HUES48 (cell line): ENCODE measurements at regions not wholly inside any gene's neighbourhood (a gene's known extent, or its start where the extent isn't known, plus 50 kb on each side); places are given as distances from the start of the nearest gene placed in this dataset.
"Not testable (repeated sequence)": the region's sequence is repeated elsewhere in the genome, so short reads cannot be mapped to it uniquely, and the experiment has no call there.

Experiments
- H3K27ac ChIP-seq: one replicate; pipeline ENCODE4 v1.7.0; 2013; ENCODE audit warnings: low read depth, low read length, inconsistent platforms
- H3K27me3 ChIP-seq: 2 replicates; pipeline ENCODE4 v1.6.1; 2013; ENCODE audit warnings: mild to moderate bottlenecking, low read length; ENCODE audit not compliant: control insufficient read depth, insufficient read depth
- H3K36me3 ChIP-seq: 2 replicates; pipeline ENCODE4 v1.6.1; 2013; ENCODE audit warnings: low read length; ENCODE audit not compliant: control insufficient read depth, insufficient read depth
- H3K4me1 ChIP-seq: 2 replicates; pipeline ENCODE4 v1.6.1; 2013; ENCODE audit warnings: mild to moderate bottlenecking, low read length; ENCODE audit not compliant: control insufficient read depth, insufficient read depth
- H3K4me3 ChIP-seq: 2 replicates; pipeline ENCODE4 v1.5.1; 2013; ENCODE audit warnings: mild to moderate bottlenecking, low read depth, low read length
- H3K9ac ChIP-seq: 2 replicates; pipeline ENCODE4 v1.6.1; 2013; ENCODE audit warnings: mild to moderate bottlenecking, low read depth, low read length, moderate library complexity
- H3K9me3 ChIP-seq: 2 replicates; pipeline ENCODE4 v1.6.1; 2013; ENCODE audit warnings: low read length; ENCODE audit not compliant: control insufficient read depth, insufficient read depth

- Histone ChIP-seq H3K27ac (no peak overlapping the region), H3K4me3 (no peak overlapping the region), H3K4me1 (0 out of 2 replicates have a peak, but pooled peaks cover 3% of the 10 kb centered on the region), H3K9me3 (no peaks in the 10 kb centered on the region), H3K27me3 (no peaks in the 10 kb centered on the region), H3K9ac (no peak overlapping the region), H3K36me3 (no peaks in the 10 kb centered on the region)
Measured at GRCh38 chr16:59545721-59546120, 811.6 kb upstream of the GOT2 start.

GRCh38 chr16:59543641-59544040 is 809.5 kb upstream of the GOT2 start:
- Histone ChIP-seq H3K27ac (no peak overlapping the region), H3K9ac (no peak overlapping the region), H3K4me1 (0 out of 2 replicates have a peak, but pooled peaks cover 3% of the 10 kb centered on the region), H3K4me3 (no peak overlapping the region), H3K9me3 (no peaks in the 10 kb centered on the region), H3K36me3 (no peaks in the 10 kb centered on the region), H3K27me3 (no peaks in the 10 kb centered on the region)

GRCh38 chr16:59540621-59541020 is 806.5 kb upstream of the GOT2 start:
- H3K9me3 ChIP-seq = no peaks in the 10 kb centered on the region
- H3K36me3 ChIP-seq = no peaks in the 10 kb centered on the region
- H3K27ac ChIP-seq = no peak overlapping the region
- 0 out of 2 replicates have a peak, but pooled peaks cover 3% of the 10 kb centered on the region for H3K4me1 ChIP-seq
- no peak overlapping the region for H3K9ac ChIP-seq
- H3K27me3 ChIP-seq = no peaks in the 10 kb centered on the region
- no peak overlapping the region for H3K4me3 ChIP-seq

- H3K4me1 ChIP-seq = no peaks in the 10 kb centered on the region
- H3K4me3 ChIP-seq = no peak overlapping the region
- H3K9me3 ChIP-seq = no peaks in the 10 kb centered on the region
- H3K36me3 ChIP-seq = no peaks in the 10 kb centered on the region
- no peaks in the 10 kb centered on the region for H3K27me3 ChIP-seq
- no peak overlapping the region for H3K27ac ChIP-seq
- H3K9ac ChIP-seq = no peak overlapping the region
Measured at GRCh38 chr16:59535298-59535697, 801.2 kb upstream of the GOT2 start.

GRCh38 chr16:59527206-59527997 is 793.3 kb upstream of the GOT2 start:
- Histone ChIP-seq H3K9me3 (no peaks in the 10 kb centered on the region), H3K36me3 (no peaks in the 10 kb centered on the region), H3K27ac (no peak overlapping the region), H3K4me3 (no peak overlapping the region), H3K9ac (no peak overlapping the region), H3K27me3 (no peaks in the 10 kb centered on the region), H3K4me1 (0 out of 2 replicates have a peak, but pooled peaks cover 5% of the 10 kb centered on the region)

GRCh38 chr16:59522826-59523225 is 788.7 kb upstream of the GOT2 start:
- Histone ChIP-seq H3K27me3 (no peaks in the 10 kb centered on the region), H3K27ac (no peak overlapping the region), H3K9ac (no peak overlapping the region), H3K4me1 (0 out of 2 replicates have a peak, but pooled peaks cover 5% of the 10 kb centered on the region), H3K36me3 (no peaks in the 10 kb centered on the region), H3K9me3 (no peaks in the 10 kb centered on the region), H3K4me3 (no peak overlapping the region)

GRCh38 chr16:59518721-59519120 is 784.6 kb upstream of the GOT2 start:
- H3K36me3 ChIP-seq, H3K9me3 ChIP-seq, H3K4me3 ChIP-seq, H3K27me3 ChIP-seq, H3K9ac ChIP-seq, H3K27ac ChIP-seq, H3K4me1 ChIP-seq: not testable (repeated sequence)

- Histone ChIP-seq H3K27ac (no peak overlapping the region), H3K9me3 (no peaks in the 10 kb centered on the region), H3K4me3 (no peak overlapping the region), H3K27me3 (no peaks in the 10 kb centered on the region), H3K9ac (no peak overlapping the region), H3K36me3 (no peaks in the 10 kb centered on the region), H3K4me1 (peaks cover 4% of the 10 kb centered on the region; the same call in 1 of the 2 replicates)
Measured at GRCh38 chr16:59514651-59515050, 780.5 kb upstream of the GOT2 start.

- Histone ChIP-seq H3K27me3 (no peaks in the 10 kb centered on the region), H3K27ac (no peak overlapping the region), H3K9me3 (no peaks in the 10 kb centered on the region), H3K4me3 (no peak overlapping the region), H3K9ac (no peak overlapping the region), H3K4me1 (peaks cover 4% of the 10 kb centered on the region; the same call in 1 of the 2 replicates), H3K36me3 (no peaks in the 10 kb centered on the region)
Measured at GRCh38 chr16:59510008-59510424, 775.9 kb upstream of the GOT2 start.

GRCh38 chr16:59500601-59501000 is 766.5 kb upstream of the GOT2 start:
- no peak overlapping the region for H3K9ac ChIP-seq
- H3K4me1 ChIP-seq = no peaks in the 10 kb centered on the region
- H3K27ac ChIP-seq = no peak overlapping the region
- no peaks in the 10 kb centered on the region for H3K27me3 ChIP-seq
- H3K9me3 ChIP-seq = no peaks in the 10 kb centered on the region
- no peaks in the 10 kb centered on the region for H3K36me3 ChIP-seq
- H3K4me3 ChIP-seq = no peak overlapping the region

- Histone ChIP-seq H3K27ac (no peak overlapping the region), H3K27me3 (no peaks in the 10 kb centered on the region), H3K9me3 (no peaks in the 10 kb centered on the region), H3K36me3 (no peaks in the 10 kb centered on the region), H3K4me1 (peaks cover 5% of the 10 kb centered on the region; the same call in 1 of the 2 replicates), H3K4me3 (no peak overlapping the region), H3K9ac (no peak overlapping the region)
Measured at GRCh38 chr16:59487067-59487466, 753.0 kb upstream of the GOT2 start.
